Muscle layer of colon (tissue), 2 donors: ENCODE measurements at regions not wholly inside any gene's neighbourhood (a gene's known extent, or its start where the extent isn't known, plus 50 kb on each side); places are given as distances from the start of the nearest gene placed in this dataset.
"Not testable (repeated sequence)": the region's sequence is repeated elsewhere in the genome, so short reads cannot be mapped to it uniquely, and the experiment has no call there.

ENCODE experiments used
- H3K27ac ChIP-seq: one replicate; pipeline ENCODE4 v1.7.0; 2013; ENCODE audit warnings: low read depth, mild to moderate bottlenecking, low read length, moderate library complexity
- H3K27me3 ChIP-seq, 2 donors: one replicate each; pipeline ENCODE4 v1.7.0; 2013; ENCODE audit warnings: low read length in 2 of 2, mild to moderate bottlenecking in 2 of 2; ENCODE audit not compliant: insufficient read depth in 2 of 2, control insufficient read depth in 1 of 2
- H3K36me3 ChIP-seq: one replicate; pipeline ENCODE4 v1.7.0; 2013; ENCODE audit warnings: mild to moderate bottlenecking, low read length; ENCODE audit not compliant: insufficient read depth
- H3K4me1 ChIP-seq: one replicate; pipeline ENCODE4 v1.7.0; 2013; ENCODE audit warnings: mild to moderate bottlenecking, low read length; ENCODE audit not compliant: insufficient read depth
- H3K4me3 ChIP-seq, 2 donors: one replicate each; pipeline ENCODE4 v1.7.0; 2013; ENCODE audit warnings: low read length in 2 of 2, low read depth in 1 of 2, mild to moderate bottlenecking in 1 of 2, moderate library complexity in 1 of 2
- H3K9ac ChIP-seq: one replicate; pipeline ENCODE4 v1.7.0; 2013; ENCODE audit warnings: low read length
- H3K9me3 ChIP-seq: one replicate; pipeline ENCODE4 v1.7.0; 2013; ENCODE audit warnings: mild to moderate bottlenecking, low read length
- donor health status: abdominal sarcoma.
- donor health status: Adenocarcinoma of cecum.

DNA sequence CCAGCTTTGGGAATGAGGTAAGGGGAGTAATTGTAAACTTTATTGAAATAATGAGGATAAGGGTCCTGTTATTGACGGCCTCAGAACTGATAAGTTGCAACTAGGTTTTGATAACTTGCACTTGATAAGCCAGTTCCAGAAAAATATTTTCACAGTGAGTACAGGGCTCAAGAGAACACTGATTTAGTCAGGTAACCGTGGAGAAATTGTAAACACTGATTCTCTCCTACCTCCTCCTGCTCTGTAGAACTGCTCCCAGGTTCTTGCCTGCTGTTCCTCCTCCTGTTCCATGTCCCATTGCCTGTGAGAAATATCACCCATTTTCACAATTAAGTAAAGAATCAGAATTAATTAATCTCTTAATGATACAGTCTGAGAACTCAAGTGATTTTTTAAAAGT lies 55.0 kb upstream of the CXXC4 start:
- Histone ChIP-seq H3K36me3 (no peaks in the 10 kb centered on the region), H3K4me3 (no peak overlapping the region), H3K9me3 (no peaks in the 10 kb centered on the region), H3K27ac (no peak overlapping the region), H3K27me3 (no peaks in the 10 kb centered on the region), H3K9ac (no peak overlapping the region), H3K4me1 (no peaks in the 10 kb centered on the region)

DNA sequence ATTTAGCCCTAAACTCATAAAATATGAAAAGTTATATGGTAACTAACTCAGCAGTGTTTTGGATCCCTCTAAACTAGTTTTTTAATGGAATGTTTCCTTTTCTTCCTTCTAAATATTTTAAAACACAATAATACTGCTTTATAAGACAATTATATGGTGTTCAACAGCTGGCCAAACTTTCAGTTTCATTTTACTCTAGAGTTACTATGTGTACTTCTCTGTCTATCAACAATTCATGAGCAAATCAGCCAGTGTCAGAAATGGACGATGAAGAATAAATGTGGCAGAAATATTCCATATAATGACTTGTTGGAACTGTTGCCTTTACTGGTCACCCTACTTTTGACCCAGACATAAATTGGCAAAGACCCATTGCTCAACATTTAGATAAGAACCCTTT lies 64.8 kb upstream of the CXXC4 start:
- Histone ChIP-seq H3K9me3 (no peaks in the 10 kb centered on the region), H3K36me3 (no peaks in the 10 kb centered on the region), H3K9ac (no peak overlapping the region), H3K27ac (no peak overlapping the region), H3K27me3 (no peaks in the 10 kb centered on the region), H3K4me3 (no peak overlapping the region), H3K4me1 (no peaks in the 10 kb centered on the region)

DNA sequence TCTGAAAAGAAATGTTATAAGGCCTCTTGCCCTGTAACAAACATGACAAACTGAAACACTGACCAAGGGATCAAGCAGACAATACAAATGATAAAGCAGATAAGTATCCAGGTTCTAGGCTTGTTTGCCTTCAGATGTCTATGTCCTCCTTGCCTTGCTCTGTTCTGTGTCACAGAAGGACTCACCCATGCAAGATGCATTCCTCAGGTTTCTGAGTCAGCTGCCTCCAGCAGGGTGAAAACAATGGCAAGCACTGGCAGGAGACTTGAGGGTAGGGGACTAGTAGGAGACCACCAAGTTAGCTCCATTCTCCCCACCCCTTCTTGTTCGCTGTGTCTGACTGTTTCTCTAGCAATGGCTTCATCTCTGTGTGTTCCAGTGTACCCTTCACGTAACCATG lies 76.6 kb upstream of the CXXC4 start:
- Histone ChIP-seq H3K4me3 (no peak overlapping the region), H3K36me3 (no peaks in the 10 kb centered on the region), H3K27me3 (no peaks in the 10 kb centered on the region), H3K9ac (no peak overlapping the region), H3K27ac (no peak overlapping the region), H3K9me3 (no peaks in the 10 kb centered on the region), H3K4me1 (no peaks in the 10 kb centered on the region)

DNA sequence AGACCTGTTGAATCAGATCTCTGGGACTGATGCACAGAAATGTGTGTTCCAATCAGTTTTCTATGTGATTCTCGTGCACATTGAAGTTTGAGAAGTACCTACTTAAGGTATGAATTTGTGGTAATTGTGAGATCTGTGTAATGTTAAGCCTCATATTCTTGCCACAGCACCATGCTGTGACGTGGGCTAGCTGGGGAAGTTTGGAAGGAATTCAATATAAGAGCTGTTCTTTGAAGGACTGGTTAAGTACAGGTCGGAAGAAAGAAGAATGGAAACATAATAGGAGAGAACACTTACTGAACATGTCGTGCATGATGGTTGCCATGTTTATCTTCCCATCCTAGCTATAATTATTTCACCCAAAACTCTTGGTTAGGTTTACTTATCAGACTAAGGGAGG lies 79.7 kb upstream of the CXXC4 start:
- H3K9me3 ChIP-seq, result no peaks in the 10 kb centered on the region
- H3K4me1 ChIP-seq, result no peaks in the 10 kb centered on the region
- no peaks in the 10 kb centered on the region for H3K36me3 ChIP-seq
- no peaks in the 10 kb centered on the region for H3K27me3 ChIP-seq
- no peak overlapping the region for H3K27ac ChIP-seq
- no peak overlapping the region for H3K4me3 ChIP-seq
- H3K9ac ChIP-seq, result no peak overlapping the region

DNA sequence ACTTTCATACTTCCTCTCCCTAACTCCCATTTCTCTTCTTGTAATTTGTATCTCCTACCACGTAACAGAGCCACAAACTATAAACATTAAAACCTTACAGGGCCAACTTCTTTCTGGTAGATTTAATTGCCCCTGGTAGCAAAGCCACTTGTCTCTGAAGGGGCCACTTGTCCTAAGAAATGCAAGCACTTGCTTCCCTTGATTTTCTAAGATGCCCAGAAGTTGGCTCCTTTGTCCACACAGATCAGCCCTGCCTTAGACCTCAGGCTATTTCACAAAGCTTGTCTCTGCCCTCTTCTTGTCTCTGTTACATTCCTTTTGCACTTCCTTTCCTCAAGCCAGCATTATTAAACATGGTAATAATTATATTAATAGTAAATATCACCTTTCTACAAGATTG lies 80.6 kb upstream of the CXXC4 start:
- H3K4me1 ChIP-seq, result no peaks in the 10 kb centered on the region
- H3K27ac ChIP-seq, result no peak overlapping the region
- no peaks in the 10 kb centered on the region for H3K36me3 ChIP-seq
- no peaks in the 10 kb centered on the region for H3K27me3 ChIP-seq
- no peaks in the 10 kb centered on the region for H3K9me3 ChIP-seq
- no peak overlapping the region for H3K9ac ChIP-seq
- H3K4me3 ChIP-seq, result no peak overlapping the region

DNA sequence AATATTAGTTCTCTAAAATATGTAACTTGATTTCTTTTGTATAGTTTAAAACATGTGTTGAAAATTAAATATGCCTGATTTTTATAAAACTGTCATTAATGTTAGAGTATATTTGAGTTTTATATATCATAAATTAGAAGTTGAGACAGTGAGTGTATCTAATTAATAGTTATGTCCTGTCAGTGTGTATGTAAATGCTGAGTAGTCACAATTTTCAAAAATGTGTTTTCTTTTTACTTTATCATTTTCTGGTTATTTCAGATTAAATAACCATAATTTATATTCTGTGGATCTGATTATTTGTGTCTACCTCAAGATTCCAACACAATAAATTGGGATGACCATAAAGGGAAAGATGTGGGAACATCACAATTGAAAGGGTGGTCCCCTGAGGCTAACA lies 82.7 kb upstream of the CXXC4 start:
- no peaks in the 10 kb centered on the region for H3K9me3 ChIP-seq
- no peaks in the 10 kb centered on the region for H3K27me3 ChIP-seq
- no peak overlapping the region for H3K9ac ChIP-seq
- H3K4me1 ChIP-seq, result no peaks in the 10 kb centered on the region
- H3K36me3 ChIP-seq, result no peaks in the 10 kb centered on the region
- no peak overlapping the region for H3K27ac ChIP-seq
- no peak overlapping the region for H3K4me3 ChIP-seq

DNA sequence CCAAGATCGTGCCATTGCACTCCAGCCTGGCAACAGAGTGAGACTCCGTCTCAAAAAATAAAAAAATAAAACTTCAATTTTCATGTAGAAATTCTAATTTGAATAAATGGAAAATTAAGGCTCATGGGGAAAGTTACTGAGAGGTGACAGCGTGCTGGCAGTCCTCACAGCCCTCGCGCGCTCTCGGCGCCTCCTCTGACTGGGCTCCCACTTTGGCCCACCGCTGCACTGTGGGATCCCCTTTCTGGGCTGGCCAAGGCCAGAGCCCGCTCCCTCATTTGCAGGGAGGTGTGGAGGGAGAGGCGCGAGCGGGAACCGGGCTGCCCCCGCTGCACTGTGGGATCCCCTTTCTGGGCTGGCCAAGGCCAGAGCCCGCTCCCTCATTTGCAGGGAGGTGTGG lies 86.8 kb upstream of the CXXC4 start:
- not testable (repeated sequence) for H3K9ac ChIP-seq, H3K36me3 ChIP-seq, H3K4me1 ChIP-seq, H3K4me3 ChIP-seq, H3K27me3 ChIP-seq, H3K9me3 ChIP-seq, H3K27ac ChIP-seq

DNA sequence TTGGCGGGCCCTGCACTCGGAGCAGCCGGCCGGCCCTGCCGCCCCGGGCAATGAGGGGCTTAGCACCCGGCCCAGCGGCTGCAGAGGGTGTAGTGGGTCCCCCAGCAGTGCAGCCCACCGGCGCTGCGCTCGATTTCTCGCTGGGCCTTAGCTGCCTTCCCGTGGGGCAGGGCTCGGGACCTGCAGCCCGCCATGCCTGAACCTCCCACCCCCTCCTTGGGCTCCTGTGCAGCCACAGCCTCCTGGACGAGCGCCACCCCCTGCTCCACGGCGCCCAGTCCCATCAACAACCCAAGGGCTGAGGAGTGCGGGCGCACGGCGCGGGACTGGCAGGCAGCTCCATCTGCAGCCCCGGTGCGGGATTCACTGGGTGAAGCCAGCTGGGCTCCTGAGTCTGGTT lies 87.4 kb upstream of the CXXC4 start:
- not testable (repeated sequence) for H3K27ac ChIP-seq, H3K4me3 ChIP-seq, H3K27me3 ChIP-seq, H3K36me3 ChIP-seq, H3K4me1 ChIP-seq, H3K9me3 ChIP-seq, H3K9ac ChIP-seq

DNA sequence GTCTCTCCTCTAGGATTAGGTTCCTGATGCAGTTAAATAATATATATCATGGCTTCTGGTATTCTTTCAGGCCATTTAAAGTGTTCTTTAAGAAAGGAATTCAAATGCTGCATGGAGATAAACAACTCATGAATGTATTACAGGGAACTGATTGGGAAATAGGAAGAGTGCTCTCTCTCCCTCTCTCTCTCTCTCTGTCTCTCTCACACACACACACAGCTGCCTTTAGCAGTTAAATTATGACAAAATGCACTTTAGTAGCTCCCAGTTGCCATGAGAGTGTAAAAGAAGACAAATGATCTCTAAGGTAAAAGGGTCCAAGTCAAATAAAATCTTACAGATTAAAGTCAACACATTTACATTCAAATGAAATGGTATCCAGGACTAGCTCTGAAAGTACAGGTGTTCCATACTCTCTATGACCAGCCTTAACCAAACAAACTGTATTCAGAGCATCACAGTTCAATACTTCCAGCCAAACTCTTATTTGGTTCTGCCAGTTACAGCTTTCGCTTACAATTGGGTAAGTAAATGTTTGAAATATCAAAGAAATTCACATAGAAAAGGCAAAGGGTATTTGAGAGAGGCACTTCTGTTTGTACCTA lies 94.7 kb upstream of the CXXC4 start:
- no peaks in the 10 kb centered on the region for H3K27me3 ChIP-seq
- no peak overlapping the region for H3K4me3 ChIP-seq
- no peaks in the 10 kb centered on the region for H3K9me3 ChIP-seq
- H3K4me1 ChIP-seq, result peaks cover 22% of the 10 kb centered on the region
- no peaks in the 10 kb centered on the region for H3K36me3 ChIP-seq
- no peak overlapping the region for H3K9ac ChIP-seq
- H3K27ac ChIP-seq, result no peak overlapping the region

DNA sequence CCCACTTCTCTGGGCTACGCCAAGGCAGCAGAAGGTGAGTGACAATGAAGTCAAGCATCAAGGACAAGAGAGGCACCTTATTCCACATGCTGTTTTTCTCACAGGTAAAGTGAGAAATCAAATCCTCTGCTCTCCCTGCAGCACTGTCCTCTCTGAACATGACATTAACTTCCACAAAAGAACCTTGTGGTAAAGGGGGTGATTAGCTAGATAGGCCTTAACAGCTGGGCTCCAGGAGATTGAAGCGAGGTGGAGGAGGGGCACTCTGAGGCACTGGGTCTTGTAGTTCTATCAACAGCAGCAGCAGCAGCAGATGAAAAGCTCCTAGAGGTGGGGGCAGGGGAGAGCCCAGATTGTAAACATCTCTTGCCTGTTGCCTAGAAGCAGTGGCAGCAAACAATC lies 96.8 kb upstream of the CXXC4 start:
- Histone ChIP-seq H3K4me1 (peaks cover 22% of the 10 kb centered on the region), H3K4me3 (peak overlapping the region in 1 of 2 donors; percentile 11), H3K27ac (no peak overlapping the region), H3K27me3 (no peaks in the 10 kb centered on the region), H3K9ac (no peak overlapping the region), H3K36me3 (no peaks in the 10 kb centered on the region), H3K9me3 (no peaks in the 10 kb centered on the region)

DNA sequence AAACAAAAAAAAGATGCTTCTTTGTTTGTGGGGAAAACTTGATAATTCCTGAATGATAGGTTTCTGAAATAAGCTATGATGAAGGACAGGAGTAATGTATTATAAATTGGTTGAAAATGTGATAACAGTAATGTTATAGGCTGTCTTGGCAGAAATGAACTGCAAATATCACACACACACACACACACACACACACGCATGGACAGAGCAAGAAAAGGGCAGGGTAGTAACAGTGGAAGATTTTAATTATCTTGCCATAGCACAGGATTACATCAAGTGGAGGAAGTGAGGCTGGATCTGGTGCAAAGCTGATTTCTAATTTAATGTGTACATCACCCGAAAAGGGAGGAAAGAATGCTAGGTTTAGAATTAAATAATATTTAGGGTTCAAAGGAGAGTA lies 97.5 kb upstream of the CXXC4 start:
- Histone ChIP-seq H3K4me1 (peaks cover 22% of the 10 kb centered on the region), H3K9me3 (no peaks in the 10 kb centered on the region), H3K36me3 (no peaks in the 10 kb centered on the region), H3K27ac (no peak overlapping the region), H3K27me3 (no peaks in the 10 kb centered on the region), H3K9ac (no peak overlapping the region), H3K4me3 (peak overlapping the region in 1 of 2 donors; percentile 11)

DNA sequence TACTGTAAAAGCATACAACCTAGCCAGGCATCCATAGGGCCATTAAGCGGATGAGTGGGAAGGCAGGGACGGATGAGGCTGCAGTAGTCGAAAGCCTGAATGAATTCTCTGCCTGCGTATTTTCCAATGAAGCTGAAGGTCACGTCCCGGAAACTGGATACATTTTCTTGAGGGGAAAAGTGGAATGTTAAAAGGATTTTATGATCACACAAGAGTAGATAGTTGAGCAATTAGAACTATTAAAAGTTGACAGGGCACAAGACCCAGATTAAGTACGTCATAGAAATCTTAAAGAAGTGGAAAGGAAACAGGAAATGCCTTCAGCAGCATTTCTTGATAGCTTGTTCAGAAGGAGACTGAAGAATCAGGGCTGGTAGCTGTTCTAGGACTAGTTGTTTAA lies 98.3 kb upstream of the CXXC4 start:
- H3K4me1 ChIP-seq, result peaks cover 22% of the 10 kb centered on the region
- no peak overlapping the region for H3K9ac ChIP-seq

More for the DNA sequence above, 98.3 kb upstream of the CXXC4 start:
- Histone ChIP-seq H3K4me3 (peak overlapping the region in 1 of 2 donors; percentile 49), H3K27me3 (no peaks in the 10 kb centered on the region), H3K27ac (no peak overlapping the region), H3K36me3 (no peaks in the 10 kb centered on the region), H3K9me3 (no peaks in the 10 kb centered on the region)
